Small intestine (tissue), 7 donors: ENCODE measurements at regions not wholly inside any gene's neighbourhood (a gene's known extent, or its start where the extent isn't known, plus 50 kb on each side); places are given as distances from the start of the nearest gene placed in this dataset.
A peak's percentile ranks its signal among the peaks of the same experiment; 100 is the strongest.

Experiments used
- DNase-seq, 2 donors: peaks; one replicate each; pipeline versions ENCODE4 v3.0.0 to v3.0.0-alpha.2; 2013
- FAIRE-seq: peaks from 2 replicates; lab custom pipeline; 2012; peaks lifted over from hg19 to GRCh38; lab: Jason Lieb, UNC
- H3K27ac ChIP-seq, 3 donors: one replicate each; pipeline ENCODE4 v1.5.1; 2013; ENCODE audit warnings: low read length in 2 of 3, mild to moderate bottlenecking in 2 of 3, control low read depth in 1 of 3, inconsistent platforms in 1 of 3, low read depth in 1 of 3, moderate library complexity in 1 of 3
- H3K27me3 ChIP-seq, 3 donors: one replicate each; pipeline ENCODE4 v1.6.1; 2013; ENCODE audit warnings: low read length in 3 of 3, inconsistent platforms in 1 of 3; ENCODE audit not compliant: control insufficient read depth in 3 of 3, insufficient read depth in 3 of 3
- H3K36me3 ChIP-seq, 3 donors: one replicate each; pipeline ENCODE4 v1.6.1; 2013; ENCODE audit warnings: low read length in 3 of 3, inconsistent platforms in 1 of 3, low read depth in 1 of 3, mild to moderate bottlenecking in 1 of 3, moderate library complexity in 1 of 3; ENCODE audit not compliant: control insufficient read depth in 3 of 3, insufficient read depth in 2 of 3
- H3K4me1 ChIP-seq, 3 donors: one replicate each; pipeline ENCODE4 v1.6.1; 2013; ENCODE audit warnings: low read length in 2 of 3, inconsistent platforms in 1 of 3, low read depth in 1 of 3, mild to moderate bottlenecking in 1 of 3, moderate library complexity in 1 of 3; ENCODE audit not compliant: control insufficient read depth in 3 of 3, insufficient read depth in 2 of 3
- H3K4me3 ChIP-seq, 3 donors: one replicate each; pipeline ENCODE4 v1.5.1; 2013; ENCODE audit warnings: low read length in 3 of 3, control low read depth in 1 of 3, inconsistent platforms in 1 of 3, low read depth in 1 of 3, mild to moderate bottlenecking in 1 of 3, moderate library complexity in 1 of 3
- H3K9me3 ChIP-seq, 2 donors: one replicate each; pipeline ENCODE4 v1.6.1; 2013; ENCODE audit warnings: low read depth in 1 of 2, low read length in 1 of 2; ENCODE audit not compliant: control insufficient read depth in 2 of 2, insufficient read depth in 1 of 2
- WGBS, 3 donors: extraction: QIAGEN DNeasy Blood & Tissue Kit; methylation state at CpG; one replicate each; pipeline ENCODE4 v1.1.7; 2013; 5-methylcytosine and 5-hydroxymethylcytosine counted together
- donor health status: healthy with polysubstance abuse.
- donor health status: control.
- donor health status: control.
- donor health status: Bipolar disorder and iron deficiency.
- donor health status: healthy.

DNA sequence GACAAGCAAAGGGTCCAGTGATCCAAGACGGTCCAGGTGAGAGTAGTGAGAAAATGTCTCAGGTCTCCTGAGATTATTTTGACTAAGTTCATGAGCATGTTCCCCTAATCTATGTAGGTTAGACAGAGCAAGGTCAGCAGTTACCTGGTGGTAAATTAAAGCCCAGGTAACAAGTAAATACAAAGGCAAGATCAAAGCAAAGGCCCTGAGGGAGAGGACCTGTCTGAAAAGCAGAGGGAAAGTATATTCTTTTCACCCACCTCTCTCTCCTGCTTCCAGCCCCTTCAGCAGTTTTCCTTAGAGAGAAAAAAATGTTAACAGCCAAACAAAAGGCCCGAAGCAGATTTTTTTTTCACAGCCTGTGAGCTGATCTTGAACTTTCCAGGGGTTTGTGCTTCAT lies 302.7 kb downstream of the MAP2K6 start:
- Histone ChIP-seq H3K36me3 (no peaks in the 10 kb centered on the region), H3K27ac (no peak overlapping the region), H3K4me3 (no peak overlapping the region), H3K4me1 (no peaks in the 10 kb centered on the region), H3K27me3 (no peaks in the 10 kb centered on the region), H3K9me3 (no peaks in the 10 kb centered on the region)
- DNase-seq, result no peak
- FAIRE-seq, result no peak
- 44 to 50% (median 46%) methylated on average over 2 of the region's 2 CpGs for WGBS, 3 donors

DNA sequence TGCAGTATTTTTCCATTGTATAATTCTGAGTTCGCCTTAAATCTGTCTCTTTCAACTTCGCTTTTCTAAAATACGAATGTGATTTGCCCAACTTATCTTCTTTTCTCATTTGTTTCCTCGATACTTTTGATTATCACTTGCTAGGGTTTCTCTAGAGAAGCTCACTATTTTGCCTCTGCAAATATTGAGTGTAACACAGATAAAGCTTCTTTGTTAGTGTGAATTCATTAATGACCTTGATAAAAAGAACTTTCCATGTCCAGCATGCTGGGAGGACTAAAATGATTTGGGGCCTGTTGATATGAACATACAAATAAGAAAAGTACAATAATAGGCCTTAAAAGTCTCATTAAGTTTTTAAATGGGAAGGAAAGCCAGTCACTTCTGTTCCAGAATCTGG lies 303.3 kb downstream of the MAP2K6 start:
- H3K4me3 ChIP-seq, result no peak overlapping the region
- WGBS, 3 donors, result 75 to 86% (median 82%) methylated on average over 4 of the region's 4 CpGs
- FAIRE-seq (no peak), DNase-seq (no peak)
- no peak overlapping the region for H3K27ac ChIP-seq
- H3K27me3 ChIP-seq, result no peaks in the 10 kb centered on the region
- H3K4me1 ChIP-seq, result no peaks in the 10 kb centered on the region
- no peaks in the 10 kb centered on the region for H3K9me3 ChIP-seq
- H3K36me3 ChIP-seq, result no peaks in the 10 kb centered on the region

DNA sequence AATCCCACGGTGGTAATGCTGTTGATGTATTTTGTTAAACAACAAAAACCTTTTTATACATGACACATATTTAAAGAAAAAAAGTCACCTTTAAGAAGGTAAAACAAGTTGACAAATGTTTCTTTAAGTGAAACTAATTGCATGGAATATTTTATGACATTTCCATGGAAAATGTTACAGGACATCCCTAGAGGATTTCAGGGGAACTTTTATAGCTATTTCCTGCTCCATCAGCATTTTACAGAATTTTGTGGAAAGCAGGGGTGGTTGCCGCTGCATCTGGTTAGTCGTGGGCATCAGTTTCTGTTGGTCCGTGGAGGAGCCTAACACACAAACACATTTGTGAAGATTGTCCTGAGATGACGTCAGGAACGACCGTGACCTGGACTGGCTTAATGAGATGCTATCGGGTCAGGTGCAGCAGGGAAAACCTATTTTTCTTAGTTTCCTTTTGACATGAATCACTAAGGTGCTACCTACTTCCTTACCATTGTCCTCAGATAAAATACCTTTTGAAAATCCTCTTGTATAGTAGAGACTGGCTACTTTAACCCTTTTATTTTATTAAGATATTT lies 305.1 kb downstream of the MAP2K6 start:
- Histone ChIP-seq H3K27me3 (no peaks in the 10 kb centered on the region), H3K4me1 (no peaks in the 10 kb centered on the region), H3K27ac (no peak overlapping the region), H3K36me3 (no peaks in the 10 kb centered on the region), H3K4me3 (no peak overlapping the region), H3K9me3 (no peaks in the 10 kb centered on the region)
- FAIRE-seq (no peak), DNase-seq (no peak)
- WGBS, 3 donors, result 76 to 82% (median 82%) methylated on average over 8 of the region's 8 CpGs

DNA sequence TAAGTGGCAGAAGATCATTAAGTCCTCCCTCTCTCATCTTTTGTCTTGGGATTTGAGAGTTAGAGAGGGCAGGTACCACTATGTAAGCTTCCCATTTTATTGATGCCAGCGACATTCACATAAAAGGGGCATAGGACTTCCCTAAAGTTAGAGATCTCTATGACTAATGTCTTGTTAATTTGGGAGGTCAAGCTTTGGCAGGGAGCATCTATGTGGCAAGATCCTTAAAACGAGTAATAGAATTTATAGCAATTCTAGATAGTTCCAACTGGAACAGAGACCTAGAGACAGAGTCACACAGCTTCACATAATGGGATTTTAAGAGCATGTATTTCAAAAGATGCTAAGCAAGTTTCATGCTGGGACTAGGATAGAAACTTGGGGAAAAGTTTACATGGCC lies 308.0 kb downstream of the MAP2K6 start:
- FAIRE-seq, result no peak
- WGBS, 3 donors, result 61 to 72% (median 61%) methylated on average over 2 of the region's 2 CpGs

DNA sequence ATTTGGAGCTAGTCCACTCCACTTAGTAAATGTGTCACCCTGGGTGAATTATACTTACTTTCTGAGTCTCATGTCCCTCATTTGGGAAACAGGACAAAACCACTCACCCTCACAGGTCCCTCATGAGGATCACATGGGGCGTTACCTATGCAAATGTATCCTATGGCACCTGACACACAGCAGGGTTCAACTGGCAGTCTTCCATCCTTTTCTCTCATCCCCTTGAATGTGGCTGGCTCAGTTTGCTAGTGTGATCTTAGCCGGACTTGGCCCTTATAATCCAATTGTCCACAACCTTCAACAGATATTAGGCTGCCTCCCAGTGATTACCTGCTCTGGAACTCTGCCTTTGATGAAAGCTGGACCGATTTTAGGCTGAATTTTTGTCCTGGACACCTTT lies 308.8 kb downstream of the MAP2K6 start:
- no peaks in the 10 kb centered on the region for H3K36me3 ChIP-seq
- WGBS, 3 donors, result 56 to 68% (median 62%) methylated on average over 3 of the region's 3 CpGs
- FAIRE-seq, result no peak

More for the DNA sequence above, 308.0 kb downstream of the MAP2K6 start:
- H3K27me3 ChIP-seq, result no peaks in the 10 kb centered on the region
- H3K9me3 ChIP-seq, result no peaks in the 10 kb centered on the region
- H3K4me3 ChIP-seq, result no peak overlapping the region
- no peak for DNase-seq
- H3K4me1 ChIP-seq, result no peaks in the 10 kb centered on the region
- no peak overlapping the region for H3K27ac ChIP-seq
- no peaks in the 10 kb centered on the region for H3K36me3 ChIP-seq

DNA sequence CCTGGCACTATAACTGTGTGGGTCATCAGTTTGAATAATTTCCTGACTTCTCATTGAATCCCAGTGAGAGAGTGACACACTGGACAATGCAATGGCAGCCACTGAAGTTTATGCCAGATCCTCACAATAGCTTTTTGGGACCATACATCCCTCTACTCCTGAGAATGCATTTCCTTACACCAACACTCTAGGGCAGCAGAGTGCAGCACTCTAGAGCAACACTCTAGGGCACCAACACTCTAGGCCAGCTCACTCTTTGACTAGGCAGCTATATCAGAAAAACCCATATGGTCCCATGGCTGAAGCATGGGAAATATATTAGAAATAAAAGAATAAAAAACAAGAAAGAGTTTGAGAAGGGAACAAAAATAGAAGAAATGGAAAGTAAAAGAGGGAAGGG lies 309.2 kb downstream of the MAP2K6 start:
- no peaks in the 10 kb centered on the region for H3K36me3 ChIP-seq
- no peaks in the 10 kb centered on the region for H3K27me3 ChIP-seq
- no peaks in the 10 kb centered on the region for H3K9me3 ChIP-seq
- H3K27ac ChIP-seq, result no peak overlapping the region
- no peaks in the 10 kb centered on the region for H3K4me1 ChIP-seq
- FAIRE-seq (no peak), DNase-seq (no peak)
- H3K4me3 ChIP-seq, result no peak overlapping the region

More for the DNA sequence above, 308.8 kb downstream of the MAP2K6 start:
- no peak overlapping the region for H3K4me3 ChIP-seq
- DNase-seq, result no peak
- no peaks in the 10 kb centered on the region for H3K27me3 ChIP-seq
- no peaks in the 10 kb centered on the region for H3K9me3 ChIP-seq
- H3K4me1 ChIP-seq, result no peaks in the 10 kb centered on the region
- no peak overlapping the region for H3K27ac ChIP-seq

DNA sequence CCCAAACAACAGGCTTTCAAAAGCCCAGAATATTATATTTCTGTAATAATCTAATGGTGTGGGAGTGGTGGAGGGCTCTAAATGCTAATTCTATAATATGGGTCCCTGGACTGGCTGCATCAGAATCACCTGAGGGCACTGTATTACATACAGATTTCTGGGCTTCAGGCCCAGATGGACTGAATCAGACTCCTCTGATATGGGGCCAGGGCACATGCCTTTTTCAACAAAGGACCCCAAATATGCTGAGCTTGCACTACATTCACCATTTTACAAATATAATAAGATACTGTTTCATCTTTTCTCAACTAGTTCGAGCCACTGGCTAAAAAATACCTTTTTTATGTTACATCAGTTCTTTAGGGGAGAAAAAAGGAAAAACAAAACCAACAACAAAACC lies 309.7 kb downstream of the MAP2K6 start:
- no peaks in the 10 kb centered on the region for H3K9me3 ChIP-seq
- DNase-seq (no peak), FAIRE-seq (no peak)
- H3K27ac ChIP-seq, result no peak overlapping the region
- H3K36me3 ChIP-seq, result no peaks in the 10 kb centered on the region
- WGBS, 3 donors, result 67 to 74% (median 71%) methylated on average over 1 of the region's 1 CpG
- H3K4me1 ChIP-seq, result no peaks in the 10 kb centered on the region
- no peak overlapping the region for H3K4me3 ChIP-seq
- H3K27me3 ChIP-seq, result no peaks in the 10 kb centered on the region

DNA sequence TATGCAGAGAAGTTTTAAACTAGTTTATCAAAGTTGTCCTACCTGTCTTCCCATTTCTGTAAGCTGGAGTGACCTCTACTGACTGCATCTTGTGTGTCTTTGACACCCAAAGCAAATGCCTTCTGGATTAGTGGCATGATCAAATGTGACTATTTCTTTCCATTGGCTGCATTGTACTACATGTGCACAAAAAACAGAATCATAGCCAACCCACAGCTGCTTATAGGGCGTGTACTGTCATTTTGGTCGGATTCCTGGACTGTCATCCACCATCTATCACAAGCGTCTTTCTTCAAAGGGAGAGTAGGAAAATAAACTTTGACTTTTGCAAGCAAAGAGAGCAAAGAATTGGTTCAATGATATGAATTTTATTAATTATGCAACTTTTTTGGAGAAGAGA lies 310.6 kb downstream of the MAP2K6 start:
- Histone ChIP-seq H3K27me3 (no peaks in the 10 kb centered on the region), H3K36me3 (no peaks in the 10 kb centered on the region), H3K27ac (no peak overlapping the region), H3K4me1 (no peaks in the 10 kb centered on the region), H3K4me3 (no peak overlapping the region), H3K9me3 (no peaks in the 10 kb centered on the region)
- DNase-seq (no peak), FAIRE-seq (no peak)
- 71 to 80% (median 73%) methylated on average over 3 of the region's 3 CpGs for WGBS, 3 donors

DNA sequence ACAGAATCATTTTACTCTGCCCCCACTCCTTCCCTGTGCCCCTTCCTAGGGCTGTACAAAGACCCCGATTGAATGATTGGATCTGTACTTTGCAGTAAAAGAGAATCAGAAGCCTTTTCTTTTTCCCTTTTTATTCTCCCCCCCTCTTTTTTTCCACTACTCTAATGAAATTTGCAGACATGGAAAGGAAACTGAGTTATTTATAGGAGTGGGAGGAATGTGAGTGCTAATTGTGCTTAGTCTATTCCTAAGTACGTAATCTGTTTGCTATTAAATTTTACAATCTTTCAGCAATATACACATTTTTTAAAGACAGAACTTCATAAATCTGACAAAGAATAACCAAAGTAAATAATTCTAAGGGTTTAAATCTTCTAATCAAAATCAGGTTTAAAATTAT lies 314.3 kb downstream of the MAP2K6 start:
- Histone ChIP-seq H3K4me3 (no peak overlapping the region), H3K4me1 (no peaks in the 10 kb centered on the region), H3K36me3 (no peaks in the 10 kb centered on the region), H3K27ac (no peak overlapping the region), H3K27me3 (no peaks in the 10 kb centered on the region), H3K9me3 (no peaks in the 10 kb centered on the region)
- FAIRE-seq (peak; percentile 15), DNase-seq (no peak)
- 86 to 96% (median 91%) methylated on average over 2 of the region's 2 CpGs for WGBS, 3 donors
